GM21786 (cell line): ENCODE measurements at regions not wholly inside any gene's neighbourhood (a gene's known extent, or its start where the extent isn't known, plus 50 kb on each side); places are given as distances from the start of the nearest gene placed in this dataset.

Source experiments
- ATAC-seq: cut with Tn5 transposase; IDR thresholded peaks from one replicate; pipeline ENCODE4 v1.9.1; 2021; ENCODE audit not compliant: unreplicated experiment

- ATAC-seq, result no peak
Measured at GRCh38 chrX:133159205-133159604, 58.9 kb downstream of the TFDP3 start.

DNA sequence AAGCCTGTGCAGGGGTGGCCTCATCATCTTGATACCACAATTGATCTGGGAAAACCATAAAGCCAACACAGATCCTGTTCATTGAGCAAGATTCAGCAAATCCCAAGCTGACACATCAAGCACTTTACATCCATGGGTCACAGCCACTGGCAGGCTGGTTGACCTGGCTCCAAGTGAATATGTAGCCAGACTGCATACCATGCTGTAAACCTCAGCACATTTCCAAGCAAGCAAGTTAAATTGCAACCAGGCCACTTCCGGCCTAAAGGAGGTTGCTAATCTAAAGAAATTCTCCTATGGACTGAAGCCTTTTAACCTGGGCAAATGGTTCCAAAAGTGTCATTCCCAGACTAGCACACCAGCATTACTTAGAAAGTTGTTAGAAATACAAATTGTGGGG lies 54.4 kb upstream of the USP26 start:
- peak; percentile 50 for ATAC-seq

DNA sequence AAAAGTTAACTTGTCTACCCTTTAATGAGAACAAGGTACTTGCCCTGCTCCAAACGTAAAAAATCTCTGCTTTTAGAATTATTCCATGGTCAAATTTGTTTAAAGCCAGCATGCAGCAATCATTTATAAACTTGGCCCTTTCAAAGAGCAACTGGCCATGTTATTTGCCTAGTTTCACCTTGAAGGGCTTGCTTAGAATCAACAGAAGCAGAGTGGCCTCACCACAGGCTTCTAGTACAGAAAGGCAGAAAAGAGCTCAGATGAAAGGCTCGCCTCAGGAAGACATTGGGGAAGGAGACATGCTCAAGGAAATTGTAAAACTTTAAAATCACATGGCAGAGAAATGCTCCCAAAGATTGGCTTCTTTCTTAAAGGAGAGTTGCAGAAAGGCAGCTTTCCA lies 53.8 kb upstream of the USP26 start:
- ATAC-seq, result no peak
